Endothelial cell (in vitro differentiated cells): ENCODE measurements at regions not wholly inside any gene's neighbourhood (a gene's known extent, or its start where the extent isn't known, plus 50 kb on each side); places are given as distances from the start of the nearest gene placed in this dataset.

Experiments
- DNase-seq: peaks from one replicate; pipeline ENCODE4 v3.0.0; 2021; ENCODE audit warnings: low spot score
- H3K27ac Mint-ChIP-seq: one replicate; pipeline ENCODE4 v1.8.0; 2021; ENCODE audit warnings: mixed read lengths, inconsistent platforms; ENCODE audit not compliant: unreplicated experiment
- H3K27me3 Mint-ChIP-seq: one replicate; pipeline ENCODE4 v1.8.0; 2021; ENCODE audit warnings: mild to moderate bottlenecking, moderate library complexity, mixed read lengths, inconsistent platforms; ENCODE audit not compliant: unreplicated experiment
- H3K36me3 Mint-ChIP-seq: one replicate; pipeline ENCODE4 v1.8.0; 2021; ENCODE audit warnings: mild to moderate bottlenecking, low read depth, mixed read lengths, inconsistent platforms; ENCODE audit not compliant: unreplicated experiment
- H3K4me1 Mint-ChIP-seq: one replicate; pipeline ENCODE4 v1.8.0; 2021; ENCODE audit warnings: mild to moderate bottlenecking, mixed read lengths, inconsistent platforms; ENCODE audit not compliant: unreplicated experiment
- H3K4me3 Mint-ChIP-seq: one replicate; pipeline ENCODE4 v1.8.0; 2021; ENCODE audit warnings: mild to moderate bottlenecking, mixed read lengths, inconsistent platforms; ENCODE audit not compliant: unreplicated experiment
- H3K9me3 Mint-ChIP-seq: one replicate; pipeline ENCODE4 v1.8.0; 2021; ENCODE audit warnings: mixed read lengths, inconsistent platforms; ENCODE audit not compliant: unreplicated experiment
- CTCF ChIP-seq: fragments of 200-600 bp; sonication (generic); IDR thresholded peaks from one replicate; pipeline ENCODE4 v1.5.0; 2021; ENCODE audit warnings: antibody characterized with exemption; ENCODE audit not compliant: unreplicated experiment

- no peaks in the 10 kb centered on the region for H3K36me3 Mint-ChIP-seq
- peaks cover 6% of the 10 kb centered on the region for H3K4me1 Mint-ChIP-seq
- no peaks in the 10 kb centered on the region for H3K27me3 Mint-ChIP-seq
- no peaks in the 10 kb centered on the region for H3K9me3 Mint-ChIP-seq
- no peak overlapping the region for H3K27ac Mint-ChIP-seq
- no peak for DNase-seq
- TF ChIP-seq CTCF, result no peak
- H3K4me3 Mint-ChIP-seq, result no peak overlapping the region
These were observed 55.9 kb upstream of the SOX13 start for GRCh38 chr1:204017032-204017431.

- Mint-ChIP-seq H3K4me1 (peaks cover 6% of the 10 kb centered on the region), H3K4me3 (no peak overlapping the region), H3K27me3 (no peaks in the 10 kb centered on the region), H3K27ac (no peak overlapping the region), H3K36me3 (no peaks in the 10 kb centered on the region), H3K9me3 (no peaks in the 10 kb centered on the region)
- DNase-seq, result no peak
- TF ChIP-seq CTCF, result no peak
These were observed 54.5 kb upstream of the SOX13 start for GRCh38 chr1:204018460-204018859.
